Prostate gland (tissue), 2 donors: ENCODE measurements at regions not wholly inside any gene's neighbourhood (a gene's known extent, or its start where the extent isn't known, plus 50 kb on each side); places are given as distances from the start of the nearest gene placed in this dataset.

Experiments used
- DNase-seq: peaks from one replicate; pipeline ENCODE4 v3.0.0-alpha.2; 2019; ENCODE audit warnings: low spot score
- H3K27ac ChIP-seq, 2 donors: fragments of 200-600 bp; sonication (generic); 2 replicates each; pipeline ENCODE4 v1.5.1; 2017 to 2019
- H3K27me3 ChIP-seq: fragments of 200-600 bp; sonication (generic); replicated peaks from 2 replicates; pipeline ENCODE4 v1.5.1; 2019; ENCODE audit not compliant: insufficient read depth
- H3K36me3 ChIP-seq, 2 donors: fragments of 200-600 bp; sonication (generic); 1 replicate in 1 of 2; 2 replicates in 1 of 2; pipeline versions ENCODE4 v1.5.1 to v1.8.1; 2017 to 2019
- H3K4me1 ChIP-seq: fragments of 200-600 bp; sonication (generic); replicated peaks from 2 replicates; pipeline ENCODE4 v1.5.1; 2019
- H3K4me3 ChIP-seq, 2 donors: fragments of 200-600 bp; sonication (generic); 2 replicates each; pipeline ENCODE4 v1.5.1; 2017 to 2019
- H3K9me3 ChIP-seq: fragments of 200-600 bp; sonication (generic); 2 replicates; pipeline ENCODE4 v1.5.1; 2017
- CTCF ChIP-seq, 4 experiments: fragments of 200-600 bp in 2 of 4; fragments of 450-650 bp in 2 of 4; sonication (generic) in 2 of 4; IDR thresholded peaks; 1 replicate in 3 of 4; 2 replicates in 1 of 4; pipeline ENCODE4 v1.5.1; 2016 to 2019; ENCODE audit warnings: antibody characterized with exemption in 4 of 4, mild to moderate bottlenecking in 2 of 4, moderate library complexity in 2 of 4
- POLR2A ChIP-seq: fragments of 450-650 bp; IDR thresholded peaks from one replicate; pipeline ENCODE4 v1.6.1; 2016; ENCODE audit warnings: antibody characterized with exemption, mild to moderate bottlenecking
- POLR2AphosphoS5 ChIP-seq: sonication (generic); formaldehyde crosslinking; IDR thresholded peaks from one replicate; pipeline ENCODE4 v1.6.1; 2017; ENCODE audit warnings: antibody characterized with exemption
- WGBS: methylation state at CpG from one replicate; pipeline ENCODE4 v1.1.5; 2018; 5-methylcytosine and 5-hydroxymethylcytosine counted together
- intact Hi-C: fragments of 100-400 bp; cut with DNase I; formaldehyde crosslinking; loops from one replicate; pipeline ENCODE4 v1.14.2; 2022

- TF ChIP-seq POLR2AphosphoS5 (no peak), CTCF (IDR thresholded peaks at IDR 0.05) (no peak), POLR2A (no peak)
- H3K9me3 ChIP-seq, result no peaks in the 10 kb centered on the region
- H3K27ac ChIP-seq, result no peak overlapping the region
- intact Hi-C loops, result no loop called here
- no peaks in the 10 kb centered on the region for H3K4me1 ChIP-seq
- no peaks in the 10 kb centered on the region for H3K36me3 ChIP-seq
- H3K4me3 ChIP-seq, result no peak overlapping the region
- H3K27me3 ChIP-seq, result no peaks in the 10 kb centered on the region
- no peak for DNase-seq
- 91% methylated on average over 1 of the region's 1 CpG for WGBS
Measured at GRCh38 chr6:144395826-144396225, 110.7 kb downstream of the UTRN start.

GRCh38 chr6:144397141-144397540 lies 112.0 kb downstream of the UTRN start:
- H3K4me1 ChIP-seq, result no peaks in the 10 kb centered on the region
- intact Hi-C loops, result no loop called here
- H3K27me3 ChIP-seq, result no peaks in the 10 kb centered on the region
- no peak for TF ChIP-seq CTCF (IDR thresholded peaks at IDR 0.05)
- no peak for TF ChIP-seq POLR2AphosphoS5
- TF ChIP-seq POLR2A, result no peak
- no peak overlapping the region for H3K27ac ChIP-seq
- no peaks in the 10 kb centered on the region for H3K36me3 ChIP-seq
- H3K9me3 ChIP-seq, result no peaks in the 10 kb centered on the region
- no peak for DNase-seq
- no peak overlapping the region for H3K4me3 ChIP-seq
- 91% methylated on average over 4 of the region's 4 CpGs for WGBS

DNA sequence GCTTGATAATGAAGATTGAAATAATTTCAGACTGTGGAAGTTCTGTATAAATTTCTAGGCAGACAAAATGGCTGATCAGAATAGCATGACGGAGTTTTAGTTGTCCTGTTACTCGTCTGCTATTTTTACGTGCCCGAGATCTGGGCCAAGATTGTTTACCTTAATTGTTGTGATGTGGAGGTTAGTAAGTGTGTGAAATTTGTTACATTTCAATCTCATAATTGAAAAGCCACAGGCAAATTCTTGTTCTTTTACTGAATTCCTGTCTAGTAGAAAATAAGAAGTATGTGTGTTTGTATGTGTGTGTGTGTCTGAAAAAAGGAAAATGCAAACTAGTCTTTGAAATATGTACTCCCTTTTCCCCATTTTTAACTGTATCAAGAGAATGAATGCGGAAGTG lies 115.2 kb downstream of the UTRN start:
- WGBS, result 86% methylated on average over 5 of the region's 5 CpGs
- intact Hi-C loops, result no loop called here

DNA sequence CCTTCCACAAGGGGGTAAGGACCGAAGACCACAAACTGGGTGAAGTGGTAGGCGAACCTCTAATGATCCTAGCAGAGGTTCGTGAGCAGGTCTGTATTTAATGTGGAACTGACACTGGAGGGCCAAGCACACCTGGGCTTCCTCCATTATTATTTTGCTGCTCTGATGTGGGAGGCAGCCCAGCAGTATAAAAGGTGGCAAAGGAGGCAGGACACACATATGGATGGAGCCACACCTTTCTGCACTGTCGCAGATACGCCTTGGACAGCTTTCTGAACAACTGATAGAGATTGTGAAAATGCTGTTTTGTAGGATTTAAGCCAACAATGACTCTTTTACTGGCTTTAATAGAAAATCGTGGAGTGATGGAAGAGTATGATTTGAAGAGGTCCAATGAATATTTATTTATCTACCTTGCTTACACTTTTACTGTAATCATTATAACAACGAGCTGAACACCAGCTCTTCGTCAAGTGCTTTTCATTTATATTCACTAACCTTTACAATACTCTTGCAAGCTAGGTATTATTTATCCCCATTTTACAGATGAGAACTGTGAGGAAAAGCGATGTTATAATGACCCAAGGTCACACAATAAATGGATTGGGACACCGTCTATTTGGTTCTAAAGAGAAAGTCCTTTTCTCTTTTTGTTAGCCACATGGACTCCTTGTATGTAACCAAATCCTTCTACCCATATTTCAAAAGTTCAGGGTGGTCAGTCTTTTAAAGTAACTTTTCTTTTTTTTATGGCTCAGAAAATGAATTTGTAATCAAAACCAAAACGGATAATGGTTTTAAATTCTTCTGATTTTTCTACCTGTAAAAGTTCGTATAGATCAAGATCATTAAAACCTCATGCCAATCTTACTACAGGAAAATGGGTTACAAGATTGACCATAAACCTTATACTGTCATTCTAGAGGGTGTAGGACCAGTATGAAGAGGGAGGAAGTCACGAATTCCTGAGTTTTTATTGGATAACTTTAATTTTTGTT lies 116.9 kb downstream of the UTRN start:
- H3K36me3 ChIP-seq, result no peaks in the 10 kb centered on the region
- H3K4me3 ChIP-seq, result no peak overlapping the region
- no peaks in the 10 kb centered on the region for H3K9me3 ChIP-seq
- intact Hi-C loops, result no loop called here
- H3K4me1 ChIP-seq, result no peaks in the 10 kb centered on the region
- WGBS, result 93% methylated on average over 13 of the region's 13 CpGs
- no peak overlapping the region for H3K27ac ChIP-seq
- no peaks in the 10 kb centered on the region for H3K27me3 ChIP-seq
- TF ChIP-seq POLR2AphosphoS5 (no peak), POLR2A (no peak), CTCF (IDR thresholded peaks at IDR 0.05) (no peak)
- DNase-seq, result no peak

More for the DNA sequence above, 115.2 kb downstream of the UTRN start:
- TF ChIP-seq POLR2AphosphoS5, result no peak
- TF ChIP-seq CTCF (IDR thresholded peaks at IDR 0.05), result no peak
- no peak for TF ChIP-seq POLR2A
- DNase-seq, result no peak
- Histone ChIP-seq H3K27ac (no peak overlapping the region), H3K27me3 (no peaks in the 10 kb centered on the region), H3K4me3 (no peak overlapping the region), H3K9me3 (no peaks in the 10 kb centered on the region), H3K4me1 (no peaks in the 10 kb centered on the region), H3K36me3 (no peaks in the 10 kb centered on the region)

- TF ChIP-seq CTCF (IDR thresholded peaks at IDR 0.05) (no peak), POLR2AphosphoS5 (no peak)
- no peaks in the 10 kb centered on the region for H3K4me1 ChIP-seq
- no peak overlapping the region for H3K27ac ChIP-seq
- intact Hi-C loops, result no loop called here
- H3K9me3 ChIP-seq, result no peaks in the 10 kb centered on the region
- WGBS, result 88% methylated on average over 8 of the region's 8 CpGs
- no peak overlapping the region for H3K4me3 ChIP-seq
- DNase-seq, result no peak
- H3K27me3 ChIP-seq, result no peaks in the 10 kb centered on the region
- no peaks in the 10 kb centered on the region for H3K36me3 ChIP-seq
Measured at GRCh38 chr6:144402750-144403149, 117.6 kb downstream of the UTRN start.
